Prostate gland (tissue), 2 donors: ENCODE measurements at regions not wholly inside any gene's neighbourhood (a gene's known extent, or its start where the extent isn't known, plus 50 kb on each side); places are given as distances from the start of the nearest gene placed in this dataset.

Experiments
- POLR2A ChIP-seq: fragments of 450-650 bp; IDR thresholded peaks from one replicate; pipeline ENCODE4 v1.6.1; 2016; ENCODE audit warnings: antibody characterized with exemption, mild to moderate bottlenecking
- TF ChIP-seq, protein P1 (sequence below), 4 experiments: fragments of 200-600 bp in 2 of 4; fragments of 450-650 bp in 2 of 4; sonication (generic) in 2 of 4; IDR thresholded peaks; 1 replicate in 3 of 4; 2 replicates in 1 of 4; pipeline ENCODE4 v1.5.1; 2016 to 2019; ENCODE audit warnings: antibody characterized with exemption in 4 of 4, mild to moderate bottlenecking in 2 of 4, moderate library complexity in 2 of 4

DNA sequence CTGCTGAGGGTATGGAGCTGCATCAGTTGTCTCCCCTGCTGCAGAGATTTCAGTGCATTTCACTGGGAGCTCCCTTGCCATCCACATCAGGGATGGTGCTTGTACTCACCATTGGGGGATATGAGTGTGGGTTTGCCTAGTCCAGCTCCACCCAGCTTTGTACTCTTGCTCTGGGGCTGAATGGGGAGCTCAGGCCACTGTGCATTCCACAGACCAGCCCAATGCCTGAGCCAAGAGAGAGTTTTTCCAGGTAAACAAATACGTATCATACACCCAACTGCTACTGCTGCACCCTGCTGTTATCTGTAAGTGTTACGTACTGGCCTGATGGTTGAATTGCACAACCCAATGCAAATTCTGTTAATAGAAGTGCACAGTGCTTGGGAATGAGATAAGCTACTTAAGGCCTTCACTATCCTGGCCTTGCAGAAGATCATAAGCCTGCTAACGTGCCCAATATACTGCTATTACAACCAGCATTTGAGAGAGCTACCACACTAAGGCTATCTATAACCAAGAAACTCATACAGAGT, 205.0 kb upstream of the DMD start:
- TF ChIP-seq, protein P1, sequence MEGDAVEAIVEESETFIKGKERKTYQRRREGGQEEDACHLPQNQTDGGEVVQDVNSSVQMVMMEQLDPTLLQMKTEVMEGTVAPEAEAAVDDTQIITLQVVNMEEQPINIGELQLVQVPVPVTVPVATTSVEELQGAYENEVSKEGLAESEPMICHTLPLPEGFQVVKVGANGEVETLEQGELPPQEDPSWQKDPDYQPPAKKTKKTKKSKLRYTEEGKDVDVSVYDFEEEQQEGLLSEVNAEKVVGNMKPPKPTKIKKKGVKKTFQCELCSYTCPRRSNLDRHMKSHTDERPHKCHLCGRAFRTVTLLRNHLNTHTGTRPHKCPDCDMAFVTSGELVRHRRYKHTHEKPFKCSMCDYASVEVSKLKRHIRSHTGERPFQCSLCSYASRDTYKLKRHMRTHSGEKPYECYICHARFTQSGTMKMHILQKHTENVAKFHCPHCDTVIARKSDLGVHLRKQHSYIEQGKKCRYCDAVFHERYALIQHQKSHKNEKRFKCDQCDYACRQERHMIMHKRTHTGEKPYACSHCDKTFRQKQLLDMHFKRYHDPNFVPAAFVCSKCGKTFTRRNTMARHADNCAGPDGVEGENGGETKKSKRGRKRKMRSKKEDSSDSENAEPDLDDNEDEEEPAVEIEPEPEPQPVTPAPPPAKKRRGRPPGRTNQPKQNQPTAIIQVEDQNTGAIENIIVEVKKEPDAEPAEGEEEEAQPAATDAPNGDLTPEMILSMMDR (IDR thresholded peaks at IDR 0.05), result no peak
- TF ChIP-seq POLR2A, result no peak
